Neural cell (in vitro differentiated cells): ENCODE measurements at regions not wholly inside any gene's neighbourhood (a gene's known extent, or its start where the extent isn't known, plus 50 kb on each side); places are given as distances from the start of the nearest gene placed in this dataset.
"Not testable (repeated sequence)": the region's sequence is repeated elsewhere in the genome, so short reads cannot be mapped to it uniquely, and the experiment has no call there.

Experiments
- H2AFZ ChIP-seq: fragments of 200-600, 300-800 bp; sonication (generic), shearing (Covaris generic); 2 replicates; pipeline ENCODE4 v1.6.0; 2014; ENCODE audit warnings: low read depth, mild to moderate bottlenecking, antibody characterized with exemption, low read length, moderate library complexity
- H3F3A ChIP-seq: fragments of 200-600 bp; shearing (Covaris generic); 2 replicates; pipeline ENCODE4 v1.6.1; 2016; ENCODE audit warnings: mild to moderate bottlenecking, moderate library complexity, mixed read lengths, antibody characterized with exemption, low read length; ENCODE audit not compliant: insufficient read depth, poor library complexity, severe bottlenecking
- H3K27ac ChIP-seq: fragments of 200-600, 300-800 bp; sonication (generic), shearing (Covaris generic); 2 replicates; pipeline ENCODE4 v1.5.1; 2014; ENCODE audit warnings: mild to moderate bottlenecking, low read length, moderate library complexity
- H3K27me3 ChIP-seq: fragments of 300-800, 200-600 bp; sonication (generic), shearing (Covaris generic); 2 replicates; pipeline ENCODE4 v1.6.0; 2014; ENCODE audit warnings: mild to moderate bottlenecking, low read depth, low read length, moderate library complexity; ENCODE audit not compliant: insufficient read depth
- H3K36me3 ChIP-seq: fragments of 300-800, 200-600 bp; sonication (generic), shearing (Covaris generic); 2 replicates; pipeline ENCODE4 v1.5.1; 2014; ENCODE audit warnings: mild to moderate bottlenecking, antibody characterized with exemption, low read length, moderate library complexity; ENCODE audit not compliant: insufficient read depth
- H3K4me2 ChIP-seq: fragments of 300-800, 200-600 bp; sonication (generic), shearing (Covaris generic); 2 replicates; pipeline ENCODE4 v1.6.0; 2014; ENCODE audit warnings: mild to moderate bottlenecking, low read length
- H3K4me3 ChIP-seq: fragments of 300-800, 200-600 bp; sonication (generic), shearing (Covaris generic); 2 replicates; pipeline ENCODE4 v1.5.1; 2014; ENCODE audit warnings: mild to moderate bottlenecking, low read length, moderate library complexity
- H3K79me2 ChIP-seq: fragments of 200-600 bp; shearing (Covaris generic); replicated peaks from 2 replicates; pipeline ENCODE4 v1.6.0; 2014; ENCODE audit warnings: mild to moderate bottlenecking, low read length, moderate library complexity; ENCODE audit not compliant: insufficient read depth
- H3K9ac ChIP-seq: fragments of 300-800, 200-600 bp; sonication (generic), shearing (Covaris generic); 2 replicates; pipeline ENCODE4 v1.6.1; 2016; ENCODE audit warnings: mild to moderate bottlenecking, low read length, mixed read lengths
- H3K9me2 ChIP-seq: fragments of 200-600 bp; shearing (Covaris generic); 2 replicates; pipeline ENCODE4 v1.6.1; 2016; ENCODE audit warnings: mild to moderate bottlenecking, low read length, mixed read lengths; ENCODE audit not compliant: insufficient read depth
- H3K9me3 ChIP-seq: fragments of 200-600, 300-800 bp; sonication (generic), shearing (Covaris generic); 2 replicates; pipeline ENCODE4 v1.6.1; 2016; ENCODE audit warnings: mild to moderate bottlenecking, mixed run types, low read length, moderate library complexity, mixed read lengths
- H4K20me1 ChIP-seq: fragments of 200-600 bp; shearing (Covaris generic); 2 replicates; pipeline ENCODE4 v1.6.1; 2016; ENCODE audit warnings: mild to moderate bottlenecking, mixed run types; ENCODE audit not compliant: insufficient read depth
- CTCF ChIP-seq: fragments of 450-650 bp; IDR thresholded peaks from 2 replicates; pipeline ENCODE4 v1.5.1; 2014; ENCODE audit warnings: antibody characterized with exemption, mild to moderate bottlenecking, moderate library complexity; ENCODE audit not compliant: poor library complexity, severe bottlenecking
- EP300 ChIP-seq: fragments of 450-650 bp; conservative IDR thresholded peaks from 2 replicates; pipeline ENCODE4 v1.6.1; 2014; ENCODE audit warnings: antibody characterized with exemption, mild to moderate bottlenecking, moderate library complexity; ENCODE audit not compliant: poor library complexity, severe bottlenecking
- EZH2 ChIP-seq: fragments of 200-600, 300-800 bp; shearing (Covaris generic), sonication (generic); IDR thresholded peaks from 2 replicates; pipeline ENCODE4 v1.6.1; 2014; ENCODE audit warnings: antibody characterized with exemption, low read length, borderline replicate concordance, mild to moderate bottlenecking; ENCODE audit not compliant: insufficient read depth, poor library complexity, severe bottlenecking
- MXI1 ChIP-seq: fragments of 450-650 bp; conservative IDR thresholded peaks from 2 replicates; pipeline ENCODE4 v1.6.1; 2014; ENCODE audit warnings: antibody characterized with exemption, mild to moderate bottlenecking; ENCODE audit not compliant: poor library complexity, severe bottlenecking
- POLR2AphosphoS5 ChIP-seq: IDR thresholded peaks from 2 replicates; pipeline ENCODE4 v1.6.1; 2012
- RAD21 ChIP-seq: fragments of 450-650 bp; conservative IDR thresholded peaks from 2 replicates; pipeline ENCODE4 v1.6.1; 2014; ENCODE audit warnings: antibody characterized with exemption, mild to moderate bottlenecking, moderate library complexity
- SMC3 ChIP-seq: fragments of 450-650 bp; conservative IDR thresholded peaks from 2 replicates; pipeline ENCODE4 v1.6.1; 2014; ENCODE audit warnings: antibody characterized with exemption, mild to moderate bottlenecking, moderate library complexity; ENCODE audit not compliant: poor library complexity
- TAF1 ChIP-seq: IDR thresholded peaks from 2 replicates; pipeline ENCODE4 v1.6.1; 2012; ENCODE audit warnings: low read depth
- TF ChIP-seq, protein P1 (sequence below): IDR thresholded peaks from 2 replicates; pipeline ENCODE4 v1.6.1; 2012; ENCODE audit warnings: borderline replicate concordance

GRCh38 chr9:33662871-33663270, 132.5 kb upstream of the PRSS3 start:
- H3K79me2 ChIP-seq = no peaks in the 10 kb centered on the region
- no peak overlapping the region for H3K9ac ChIP-seq
- no peaks in the 10 kb centered on the region for H3K9me3 ChIP-seq
- H3K36me3 ChIP-seq = no peaks in the 10 kb centered on the region
- no peak overlapping the region for H2AFZ ChIP-seq
- H4K20me1 ChIP-seq = no peaks in the 10 kb centered on the region
- H3F3A ChIP-seq = no peaks in the 10 kb centered on the region
- H3K27me3 ChIP-seq = no peaks in the 10 kb centered on the region
- H3K27ac ChIP-seq = no peak overlapping the region
- no peak overlapping the region for H3K4me3 ChIP-seq
- H3K9me2 ChIP-seq = no peaks in the 10 kb centered on the region
- no peak for TF ChIP-seq MXI1
- TF ChIP-seq EZH2 = no peak
- no peak for TF ChIP-seq TAF1
- no peak for TF ChIP-seq RAD21
- TF ChIP-seq CTCF = no peak
- TF ChIP-seq SMC3 = no peak
- no peak for TF ChIP-seq POLR2AphosphoS5
- no peak for TF ChIP-seq EP300
- H3K4me2 ChIP-seq = no peak overlapping the region

DNA sequence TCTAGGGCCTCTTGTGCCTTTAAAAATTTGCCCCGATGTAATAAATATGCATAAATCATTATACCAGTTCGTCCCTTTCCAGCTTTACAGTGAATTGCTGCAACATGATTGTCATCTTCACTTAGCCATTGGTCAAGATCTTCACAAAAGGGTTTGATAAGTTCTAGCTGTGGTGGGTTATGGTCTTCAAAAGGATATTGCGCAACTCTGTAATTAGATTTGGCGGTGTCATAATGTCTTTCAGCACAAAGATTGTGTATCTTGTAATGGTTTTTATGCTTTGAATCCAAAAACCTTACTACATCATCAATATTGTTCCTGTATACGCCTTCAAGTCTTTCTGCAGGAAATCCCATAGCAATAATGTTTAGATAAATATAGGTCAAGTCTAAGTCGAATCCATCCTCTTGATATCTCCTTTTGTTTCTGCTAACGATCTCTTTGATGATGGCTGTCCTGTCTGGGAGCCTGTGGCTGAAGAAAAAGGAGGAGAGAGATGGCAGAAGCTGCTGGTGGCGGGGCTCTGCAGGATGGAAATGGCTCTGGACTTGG, 119.1 kb upstream of the PRSS3 start:
- peak overlapping the region; percentile 93 for H3K27ac ChIP-seq

GRCh38 chr9:33676746-33677505, 118.4 kb upstream of the PRSS3 start:
- Histone ChIP-seq H3K27ac (peak overlapping the region; percentile 93), H3K9ac (peak overlapping the region; percentile 84)
- TF ChIP-seq SMC3 (peak; percentile 37), POLR2AphosphoS5 (peak; percentile 32), RAD21 (peak; percentile 12), CTCF (peak; percentile 9), MXI1 (peak; percentile 49), EZH2 (no peak), TAF1 (peak; percentile 2), EP300 (peak; percentile 18)
- TF ChIP-seq, protein P1, sequence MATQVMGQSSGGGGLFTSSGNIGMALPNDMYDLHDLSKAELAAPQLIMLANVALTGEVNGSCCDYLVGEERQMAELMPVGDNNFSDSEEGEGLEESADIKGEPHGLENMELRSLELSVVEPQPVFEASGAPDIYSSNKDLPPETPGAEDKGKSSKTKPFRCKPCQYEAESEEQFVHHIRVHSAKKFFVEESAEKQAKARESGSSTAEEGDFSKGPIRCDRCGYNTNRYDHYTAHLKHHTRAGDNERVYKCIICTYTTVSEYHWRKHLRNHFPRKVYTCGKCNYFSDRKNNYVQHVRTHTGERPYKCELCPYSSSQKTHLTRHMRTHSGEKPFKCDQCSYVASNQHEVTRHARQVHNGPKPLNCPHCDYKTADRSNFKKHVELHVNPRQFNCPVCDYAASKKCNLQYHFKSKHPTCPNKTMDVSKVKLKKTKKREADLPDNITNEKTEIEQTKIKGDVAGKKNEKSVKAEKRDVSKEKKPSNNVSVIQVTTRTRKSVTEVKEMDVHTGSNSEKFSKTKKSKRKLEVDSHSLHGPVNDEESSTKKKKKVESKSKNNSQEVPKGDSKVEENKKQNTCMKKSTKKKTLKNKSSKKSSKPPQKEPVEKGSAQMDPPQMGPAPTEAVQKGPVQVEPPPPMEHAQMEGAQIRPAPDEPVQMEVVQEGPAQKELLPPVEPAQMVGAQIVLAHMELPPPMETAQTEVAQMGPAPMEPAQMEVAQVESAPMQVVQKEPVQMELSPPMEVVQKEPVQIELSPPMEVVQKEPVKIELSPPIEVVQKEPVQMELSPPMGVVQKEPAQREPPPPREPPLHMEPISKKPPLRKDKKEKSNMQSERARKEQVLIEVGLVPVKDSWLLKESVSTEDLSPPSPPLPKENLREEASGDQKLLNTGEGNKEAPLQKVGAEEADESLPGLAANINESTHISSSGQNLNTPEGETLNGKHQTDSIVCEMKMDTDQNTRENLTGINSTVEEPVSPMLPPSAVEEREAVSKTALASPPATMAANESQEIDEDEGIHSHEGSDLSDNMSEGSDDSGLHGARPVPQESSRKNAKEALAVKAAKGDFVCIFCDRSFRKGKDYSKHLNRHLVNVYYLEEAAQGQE = no peak

More for the DNA sequence above, 119.1 kb upstream of the PRSS3 start:
- Histone ChIP-seq H3K4me2 (peak overlapping the region; percentile 80), H3K9ac (peak overlapping the region; percentile 84), H3K79me2 (peaks cover 19% of the 10 kb centered on the region), H2AFZ (peak overlapping the region; percentile 56), H3K4me3 (peak overlapping the region; percentile 67)
- H4K20me1 ChIP-seq, H3K9me2 ChIP-seq, H3K27me3 ChIP-seq, H3F3A ChIP-seq, H3K36me3 ChIP-seq, H3K9me3 ChIP-seq: not testable (repeated sequence)
- TF ChIP-seq TAF1 = peak; percentile 70

More at GRCh38 chr9:33676746-33677505, 118.4 kb upstream of the PRSS3 start:
- Histone ChIP-seq H3K27me3 (no peaks in the 10 kb centered on the region), H2AFZ (peak overlapping the region; percentile 56), H3K9me3 (no peaks in the 10 kb centered on the region), H3K36me3 (no peaks in the 10 kb centered on the region), H4K20me1 (no peaks in the 10 kb centered on the region), H3K9me2 (no peaks in the 10 kb centered on the region), H3F3A (no peaks in the 10 kb centered on the region), H3K4me3 (peak overlapping the region; percentile 67), H3K4me2 (peak overlapping the region; percentile 80), H3K79me2 (peaks cover 19% of the 10 kb centered on the region)
